GM18502 (cell line): ENCODE measurements at regions not wholly inside any gene's neighbourhood (a gene's known extent, or its start where the extent isn't known, plus 50 kb on each side); places are given as distances from the start of the nearest gene placed in this dataset.
"Not testable (repeated sequence)": the region's sequence is repeated elsewhere in the genome, so short reads cannot be mapped to it uniquely, and the experiment has no call there.

Experiments
- ATAC-seq: cut with Tn5 transposase; IDR thresholded peaks from one replicate; pipeline ENCODE4 v1.9.1; 2021; ENCODE audit warnings: mild to moderate bottlenecking; ENCODE audit not compliant: unreplicated experiment, poor library complexity

GRCh38 chr5:12119657-12120056, 215.4 kb upstream of the CTNND2 start:
- ATAC-seq = no peak

- no peak for ATAC-seq
These were observed 209.8 kb upstream of the CTNND2 start for GRCh38 chr5:12114075-12114474.

DNA sequence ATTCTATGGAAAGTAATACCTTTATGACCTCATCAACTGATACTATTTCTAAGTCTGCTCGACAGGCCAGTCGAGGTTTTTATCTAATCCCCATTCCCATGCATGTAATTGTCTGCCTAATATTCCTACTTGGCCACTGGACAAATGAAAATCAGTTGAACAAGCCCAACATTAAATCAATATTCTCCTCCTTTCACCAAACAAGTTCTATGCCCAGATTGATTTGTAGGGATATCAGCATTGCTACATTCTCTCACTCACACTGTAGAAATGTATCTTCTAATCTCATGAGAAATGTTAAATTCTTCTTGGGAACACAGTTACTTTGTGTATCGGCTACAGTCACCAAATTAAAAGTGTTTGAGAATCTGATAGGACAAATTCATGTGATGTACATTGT, 208.8 kb upstream of the CTNND2 start:
- no peak for ATAC-seq

DNA sequence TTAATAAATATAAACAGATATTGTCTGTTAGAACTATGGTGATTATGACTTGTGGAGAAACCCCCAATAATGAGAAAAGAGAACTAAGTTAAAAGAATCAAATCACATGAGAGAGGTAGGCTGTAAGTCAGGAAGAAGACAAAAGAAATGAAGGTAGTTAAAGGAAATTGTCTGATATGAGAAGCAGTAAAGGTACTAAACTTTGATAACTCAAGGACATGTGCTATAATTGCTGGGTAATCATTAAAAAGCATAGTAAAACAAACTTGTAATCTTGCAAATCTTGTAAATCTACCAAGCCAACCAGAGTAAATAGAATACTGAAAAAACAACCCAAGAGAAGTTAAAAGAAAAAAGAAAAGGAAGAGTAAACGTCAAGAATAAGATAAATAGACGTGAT, 207.0 kb upstream of the CTNND2 start:
- no peak for ATAC-seq

- ATAC-seq = no peak
These were observed 206.4 kb upstream of the CTNND2 start for GRCh38 chr5:12110629-12111028.

DNA sequence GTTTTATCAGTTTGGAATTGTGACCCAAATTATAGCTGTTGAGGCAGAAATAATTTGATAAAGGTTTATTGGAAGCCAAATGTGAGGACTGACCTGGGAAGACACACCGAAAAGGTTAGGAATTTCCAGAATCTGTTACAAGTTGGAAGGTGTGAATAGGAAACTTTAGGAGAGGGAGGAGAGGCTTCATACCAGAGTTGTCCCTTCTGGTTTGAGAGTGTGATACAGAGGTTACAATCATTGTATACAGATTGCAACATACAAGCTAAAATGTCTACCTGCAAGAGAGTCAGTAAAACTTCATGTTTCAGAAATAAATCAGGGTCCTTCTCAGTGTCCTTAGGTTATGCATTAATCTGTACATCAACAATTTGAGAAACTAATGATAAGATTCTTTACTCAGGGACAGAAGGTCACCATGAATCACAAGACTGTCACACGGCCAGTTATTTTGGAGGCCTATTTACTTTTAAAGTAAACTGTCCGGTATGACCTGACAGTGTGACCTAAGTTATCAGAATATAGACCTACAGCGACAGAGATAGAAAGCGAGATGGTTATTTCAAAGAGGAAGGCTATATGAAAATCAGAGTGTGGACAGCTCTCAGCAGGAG, 204.9 kb upstream of the CTNND2 start:
- ATAC-seq = no peak

GRCh38 chr5:12102151-12102550, 197.9 kb upstream of the CTNND2 start:
- no peak for ATAC-seq

DNA sequence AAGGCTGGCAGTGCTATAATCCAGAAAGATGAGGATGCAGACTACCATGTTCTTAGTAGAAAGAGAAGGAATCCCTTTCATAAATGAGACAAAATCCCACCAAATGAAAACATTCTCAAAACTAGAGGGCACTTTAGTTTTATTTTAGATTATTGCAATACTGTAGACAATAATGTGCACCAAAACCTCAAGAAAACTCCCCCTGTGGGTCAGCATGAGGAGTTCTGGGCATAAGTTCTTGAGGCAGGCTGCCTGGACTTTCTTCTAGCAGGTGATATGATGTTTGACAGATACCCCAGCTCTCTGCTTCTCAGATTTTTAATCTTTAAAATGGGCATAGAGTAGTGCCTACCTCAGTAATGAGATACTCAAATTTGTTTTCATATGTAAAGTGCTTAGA, 196.3 kb upstream of the CTNND2 start:
- ATAC-seq = no peak

- no peak for ATAC-seq
These were observed 195.1 kb upstream of the CTNND2 start for GRCh38 chr5:12099296-12099695.

DNA sequence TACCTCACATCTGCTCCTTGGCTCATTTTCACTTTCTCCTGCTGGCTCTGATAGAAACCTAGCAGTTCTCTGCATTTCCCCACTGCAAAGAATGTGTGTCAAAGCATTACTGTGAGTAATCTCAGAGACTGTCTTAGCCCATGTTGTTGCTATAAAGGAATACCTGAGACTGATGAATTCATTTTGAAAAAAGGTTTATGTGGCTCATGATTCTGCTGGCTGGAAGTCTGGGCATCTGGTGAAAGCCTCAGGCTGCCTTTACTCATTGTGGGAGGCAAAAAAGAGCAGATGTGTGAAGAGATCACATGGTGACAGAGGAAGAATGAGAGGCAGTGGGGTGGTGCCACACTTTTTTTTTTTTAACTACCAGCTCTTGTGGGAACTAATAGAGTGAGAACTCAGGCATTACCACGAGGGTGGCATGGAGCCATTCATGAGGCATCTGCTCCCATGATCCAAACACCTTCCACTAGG, 191.6 kb upstream of the CTNND2 start:
- no peak for ATAC-seq

GRCh38 chr5:12093586-12093985, 189.3 kb upstream of the CTNND2 start:
- ATAC-seq = no peak

DNA sequence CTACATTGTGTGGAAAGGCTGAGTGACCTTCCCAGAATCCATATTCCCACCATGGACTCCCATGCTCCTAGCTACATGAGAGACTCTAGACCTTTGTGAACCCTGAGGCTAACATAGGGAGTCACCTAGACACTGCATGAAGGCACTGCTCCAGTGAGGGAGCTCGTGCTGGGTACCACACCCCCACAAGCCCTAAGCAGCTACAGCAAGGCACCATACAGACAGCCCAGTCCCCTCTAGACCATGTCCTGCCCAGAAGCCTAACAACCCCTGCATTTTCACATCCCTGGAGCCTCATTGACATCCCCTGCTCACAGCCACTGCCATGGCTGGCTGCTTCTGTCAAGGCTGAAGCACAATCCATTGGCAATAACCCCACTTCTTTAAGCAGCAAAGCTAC, 176.5 kb upstream of the CTNND2 start:
- no peak for ATAC-seq

DNA sequence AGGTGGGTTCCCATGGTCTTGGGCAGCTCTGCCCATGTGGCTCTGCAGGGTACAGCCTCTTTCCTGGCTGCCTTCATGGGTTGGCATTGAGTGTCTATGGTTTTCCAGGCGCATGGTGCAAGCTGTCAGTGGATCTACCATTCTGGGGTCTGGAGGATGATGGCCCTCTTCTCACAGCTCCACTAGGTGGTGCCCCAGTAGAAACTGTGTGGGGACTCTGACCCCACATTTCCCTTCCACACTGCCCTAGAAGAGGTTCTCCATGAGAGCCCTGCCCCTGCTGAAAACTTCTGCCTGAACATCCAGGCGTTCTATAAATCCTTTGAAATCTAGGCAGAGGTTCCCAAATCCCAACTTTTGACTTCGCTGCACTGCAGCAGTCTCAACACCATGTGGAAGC, 174.0 kb upstream of the CTNND2 start:
- ATAC-seq = not testable (repeated sequence)

- ATAC-seq = no peak
These were observed 169.2 kb upstream of the CTNND2 start for GRCh38 chr5:12073426-12073825.

GRCh38 chr5:12072441-12072840, 168.2 kb upstream of the CTNND2 start:
- ATAC-seq = no peak

DNA sequence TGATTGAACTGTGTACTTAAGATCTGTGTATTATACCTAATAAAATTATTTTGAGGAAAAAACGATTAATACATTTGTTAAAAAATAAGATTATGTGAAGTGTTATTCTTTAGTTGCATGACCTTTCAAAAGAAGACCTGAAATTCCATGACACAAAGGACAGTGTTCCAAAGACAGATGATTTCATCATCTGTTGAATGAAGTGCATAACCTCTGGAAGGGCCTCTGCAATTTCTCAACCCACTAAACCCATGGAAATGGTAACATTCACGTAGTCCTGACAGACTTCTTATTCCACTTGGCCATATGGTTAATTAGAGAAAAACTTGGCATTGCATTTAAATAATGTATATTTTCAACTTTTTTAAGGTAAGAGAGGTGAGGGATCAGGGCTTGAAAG, 167.2 kb upstream of the CTNND2 start:
- ATAC-seq = no peak

DNA sequence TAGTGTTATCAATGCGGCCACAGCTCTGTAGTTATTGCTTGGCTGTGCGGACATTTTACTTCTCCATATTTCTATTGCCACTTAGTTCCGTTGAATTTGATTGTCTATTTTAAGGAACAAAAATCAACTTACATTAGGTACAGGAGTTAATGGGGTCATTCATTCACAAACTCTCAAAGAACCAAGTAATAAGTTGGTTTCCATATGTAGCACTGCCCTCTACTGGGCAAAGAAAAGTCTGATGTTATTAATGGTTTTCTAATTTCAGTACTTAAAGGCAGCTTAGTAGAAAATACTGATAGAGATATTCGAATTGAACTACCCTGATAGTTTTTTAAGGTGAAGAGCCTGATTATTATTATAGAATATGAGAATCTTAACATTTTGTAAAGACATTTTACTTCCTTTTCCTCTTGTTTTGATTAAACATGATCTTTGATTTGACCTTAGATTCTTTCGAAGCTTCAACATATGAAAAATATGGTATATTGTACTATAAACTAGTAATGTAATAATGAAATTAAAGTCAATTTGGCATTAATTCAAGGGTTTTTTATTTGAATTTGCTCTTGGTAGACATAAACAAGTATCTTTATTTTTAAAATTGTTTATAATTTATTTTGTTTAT, 119.5 kb upstream of the CTNND2 start:
- ATAC-seq = peak; percentile 67

DNA sequence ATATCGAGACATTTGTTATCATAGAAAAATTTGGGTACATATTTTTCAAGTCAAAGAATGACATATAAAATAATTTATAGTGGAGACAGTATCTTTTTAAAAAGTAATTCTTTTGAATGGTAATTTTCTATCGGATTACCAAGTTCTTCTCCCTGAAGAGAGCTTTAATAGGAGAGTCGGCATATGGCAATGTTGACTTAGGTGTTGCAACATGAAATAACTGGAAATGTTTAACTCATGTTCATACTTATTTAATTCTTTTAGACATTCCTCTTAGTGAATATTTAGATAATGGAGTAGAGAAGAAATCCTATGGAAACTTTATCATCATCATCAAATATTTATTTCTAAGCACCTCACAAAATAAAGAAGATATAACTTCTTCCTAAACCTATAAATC, 118.2 kb upstream of the CTNND2 start:
- ATAC-seq = no peak

- no peak for ATAC-seq
These were observed 115.1 kb upstream of the CTNND2 start for GRCh38 chr5:12019306-12019705.

- no peak for ATAC-seq
These were observed 112.8 kb upstream of the CTNND2 start for GRCh38 chr5:12017007-12017406.

DNA sequence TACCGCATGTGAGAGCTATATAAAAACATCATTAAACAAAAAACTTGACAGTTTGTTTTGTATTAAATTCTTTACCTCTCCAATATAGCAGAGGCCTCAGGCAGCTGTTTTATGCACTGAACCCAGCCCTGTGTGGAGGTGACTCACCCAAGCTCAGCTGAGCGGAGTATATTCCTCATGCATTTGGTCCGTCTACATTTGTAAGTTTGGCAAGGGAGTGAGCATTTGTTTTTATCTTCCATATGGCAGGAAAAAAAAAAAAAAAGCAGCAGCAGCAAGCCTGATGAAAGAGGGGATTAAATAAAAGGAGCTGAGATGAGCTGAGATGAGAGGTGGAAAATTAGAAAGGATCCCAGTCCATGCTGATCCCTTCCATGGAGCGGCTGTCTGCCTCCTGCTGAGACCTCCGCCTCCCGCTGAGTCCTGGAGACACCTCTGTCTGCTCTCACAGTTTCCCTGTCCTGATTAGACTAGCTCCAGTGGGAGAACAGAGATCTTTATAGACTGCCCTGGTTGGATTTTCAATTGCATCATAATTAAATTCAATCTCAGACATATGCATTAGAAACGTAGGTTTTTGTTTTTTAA, 112.0 kb upstream of the CTNND2 start:
- ATAC-seq = no peak

DNA sequence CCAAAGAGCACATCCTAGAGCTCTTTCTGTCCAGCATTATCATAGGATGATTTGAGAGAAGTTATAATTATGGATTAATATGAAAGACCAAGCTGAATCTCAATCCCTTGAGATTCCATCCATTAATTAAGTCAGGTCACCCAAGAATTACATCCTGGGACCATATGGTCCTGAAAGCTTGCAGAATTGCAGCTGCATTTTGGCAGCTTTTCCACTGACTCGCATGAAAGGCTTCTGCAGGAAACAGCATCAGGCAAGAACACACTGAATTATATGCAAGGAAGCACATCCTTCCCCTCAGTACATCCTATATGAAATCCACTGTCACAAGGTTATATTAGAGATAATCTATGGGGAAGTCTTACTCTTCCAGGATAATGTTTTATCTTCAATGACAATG, 109.1 kb upstream of the CTNND2 start:
- no peak for ATAC-seq
